GM21528 (cell line): ENCODE measurements at regions not wholly inside any gene's neighbourhood (a gene's known extent, or its start where the extent isn't known, plus 50 kb on each side); places are given as distances from the start of the nearest gene placed in this dataset.
"Not testable (repeated sequence)": the region's sequence is repeated elsewhere in the genome, so short reads cannot be mapped to it uniquely, and the experiment has no call there.

ENCODE experiments used
- ATAC-seq: cut with Tn5 transposase; IDR thresholded peaks from one replicate; pipeline ENCODE4 v1.9.1; 2021; ENCODE audit warnings: mild to moderate bottlenecking, moderate library complexity; ENCODE audit not compliant: unreplicated experiment, low FRiP score

DNA sequence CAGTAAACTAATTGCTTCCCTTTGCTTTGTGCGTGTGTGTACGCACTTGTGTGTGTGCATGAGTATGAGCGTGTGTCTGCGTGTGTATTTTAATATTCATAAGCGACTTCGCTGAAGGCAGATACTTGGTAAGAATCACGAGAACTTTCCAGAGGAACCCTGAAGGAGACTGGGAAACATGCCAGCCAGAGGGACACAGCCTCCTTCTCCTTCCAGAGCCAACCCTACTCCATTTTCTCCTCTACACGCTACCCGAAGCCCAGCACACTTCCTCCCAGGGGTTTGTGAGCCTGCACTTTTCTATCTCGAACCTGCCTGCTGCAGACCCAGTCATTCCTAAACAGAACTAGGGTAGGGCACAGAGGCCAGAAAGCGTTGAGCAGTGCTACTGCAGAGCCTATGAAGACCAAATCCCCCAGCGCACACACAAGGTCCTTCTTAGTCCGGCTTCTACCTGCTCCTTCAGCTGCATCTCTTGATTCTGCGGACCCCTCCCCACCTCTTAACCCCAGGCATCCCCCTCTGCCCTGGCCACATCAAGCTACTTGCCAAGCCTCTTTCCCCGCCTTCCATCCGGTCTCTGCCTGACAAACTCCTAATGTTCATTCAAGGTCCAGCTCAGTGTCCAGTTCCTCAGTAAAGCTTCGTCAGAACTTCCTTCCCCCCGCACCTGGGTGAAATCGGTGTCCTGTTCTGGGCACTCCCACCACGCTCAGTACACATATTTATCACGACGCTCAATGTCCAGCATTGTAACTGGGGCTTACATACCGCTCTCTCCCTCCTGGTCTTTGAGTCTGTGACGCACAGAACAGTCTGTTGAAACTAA is 191.8 kb downstream of the FAM43A start:
- ATAC-seq = no peak

DNA sequence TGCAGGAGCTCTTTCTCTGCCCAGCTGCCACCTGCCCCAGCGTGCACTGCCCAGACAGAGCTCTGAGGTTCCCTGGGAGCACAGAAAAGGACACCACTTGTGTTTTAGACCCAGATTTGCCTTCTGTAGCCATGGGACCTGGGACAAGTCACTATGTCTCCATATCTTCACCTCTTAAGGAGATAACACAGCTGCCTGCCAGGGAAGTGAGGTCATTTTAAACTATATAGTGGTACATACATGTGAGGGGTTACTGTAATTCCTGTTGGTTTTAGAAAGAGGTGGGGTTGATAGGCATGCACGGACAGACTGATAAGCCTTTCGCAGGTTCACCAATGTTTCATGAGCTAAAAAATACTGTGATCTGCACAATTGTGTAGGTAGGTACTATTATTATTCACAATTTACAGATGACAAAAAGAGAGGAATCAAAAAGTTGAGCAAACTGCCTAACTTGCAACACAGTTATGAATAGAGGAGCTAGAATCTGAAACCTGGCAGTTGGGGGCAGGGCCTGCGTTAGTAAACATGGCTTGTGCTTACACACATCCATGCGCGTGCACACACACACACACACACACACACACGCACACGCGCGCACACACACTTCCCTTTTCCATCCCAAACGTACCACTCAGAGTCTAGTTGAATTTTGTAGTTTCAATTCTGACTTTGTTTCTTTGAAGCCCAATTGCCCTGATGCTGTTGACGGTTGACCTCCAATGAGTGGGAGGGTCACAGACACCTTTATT is 193.6 kb downstream of the FAM43A start:
- ATAC-seq = no peak

DNA sequence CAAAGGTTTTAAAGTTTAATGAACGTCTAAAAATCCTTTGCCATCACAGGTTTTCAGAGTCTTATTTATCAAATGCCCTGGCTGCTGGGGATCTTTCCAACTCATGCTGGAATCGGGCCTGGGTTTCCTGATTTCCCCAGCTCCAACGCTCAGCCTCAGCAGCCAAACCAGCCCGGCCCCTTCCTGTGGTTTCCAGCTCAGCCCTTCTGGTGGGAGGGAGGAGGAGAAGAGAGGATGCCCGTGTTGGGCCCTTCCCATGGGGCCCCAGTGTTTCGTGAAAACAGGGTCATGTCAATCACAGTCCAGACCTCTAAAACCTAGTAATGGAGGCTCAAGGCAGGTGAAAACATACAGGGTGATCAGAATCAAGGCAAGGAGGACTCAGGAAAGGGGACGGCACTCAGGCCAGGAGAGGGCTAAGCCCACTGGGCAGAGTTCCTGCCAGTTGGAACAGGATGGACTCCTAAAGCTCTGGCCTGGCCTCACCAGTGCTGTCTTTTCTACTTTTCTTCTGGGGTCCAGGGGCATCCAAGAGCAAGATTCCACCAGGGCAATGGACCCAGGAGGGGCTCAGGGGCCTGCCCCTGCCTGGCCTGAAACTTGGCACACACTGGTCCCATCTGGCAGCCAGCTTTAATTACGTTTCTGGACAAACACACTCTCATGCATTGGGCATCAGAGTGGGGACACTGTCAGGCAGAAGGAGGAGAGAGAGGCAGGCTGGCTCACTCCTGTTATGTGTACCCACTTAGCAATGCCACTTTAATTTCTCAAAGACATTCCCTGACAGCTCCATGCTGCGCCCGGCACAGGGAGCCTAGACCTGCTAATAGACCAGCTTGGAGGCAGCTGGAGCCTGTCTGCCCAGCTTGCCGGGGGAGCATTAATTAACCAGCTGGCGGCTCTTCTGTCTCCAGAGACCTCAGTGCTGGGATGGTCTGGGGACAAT is 194.6 kb downstream of the FAM43A start:
- no peak for ATAC-seq

DNA sequence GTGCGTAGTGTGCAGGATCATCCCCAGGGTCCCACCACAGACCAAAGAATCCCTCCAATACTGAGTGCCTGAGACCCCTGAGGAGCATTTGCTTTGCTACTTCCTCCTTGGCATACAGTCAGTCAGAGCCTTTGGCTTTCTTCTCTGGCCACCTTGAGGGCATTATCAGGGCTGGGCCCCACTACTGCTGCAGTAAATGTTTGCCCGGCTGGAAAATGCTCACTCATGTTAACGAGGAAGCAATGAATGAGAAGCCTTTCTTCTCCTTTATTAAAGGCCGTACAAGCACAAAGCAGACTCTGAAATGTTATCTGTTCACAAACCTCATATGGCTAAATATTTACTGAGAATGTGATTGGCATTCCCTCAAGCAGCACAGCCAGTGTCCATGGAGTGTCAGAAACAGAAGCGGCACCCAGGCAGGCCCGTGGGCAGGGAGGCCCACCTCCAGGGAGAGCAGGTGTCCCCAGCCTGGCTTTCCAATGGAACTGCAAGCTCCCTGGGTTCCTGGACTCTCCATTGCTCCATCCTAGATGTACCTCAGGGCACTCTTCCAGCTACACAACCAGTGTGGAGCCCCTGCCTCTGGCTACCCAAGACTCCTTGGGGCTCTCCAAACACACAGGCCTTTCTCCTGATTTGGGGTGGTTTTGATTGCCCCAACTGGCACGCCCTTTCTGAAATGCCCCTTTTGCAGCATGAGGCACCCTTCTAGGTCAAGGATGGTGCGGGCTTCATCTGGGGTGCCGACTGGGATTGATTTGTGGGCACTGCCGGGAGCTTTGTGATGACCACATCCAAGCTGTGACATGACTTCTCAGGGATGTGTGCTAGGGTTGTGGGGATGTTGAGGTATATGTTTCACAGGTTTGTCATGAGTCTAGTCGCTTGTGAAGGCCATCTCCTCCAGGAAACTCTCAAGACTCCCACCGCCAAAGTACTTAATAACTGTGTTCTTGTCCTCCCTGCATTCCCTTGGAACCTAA is 195.6 kb downstream of the FAM43A start:
- no peak for ATAC-seq

DNA sequence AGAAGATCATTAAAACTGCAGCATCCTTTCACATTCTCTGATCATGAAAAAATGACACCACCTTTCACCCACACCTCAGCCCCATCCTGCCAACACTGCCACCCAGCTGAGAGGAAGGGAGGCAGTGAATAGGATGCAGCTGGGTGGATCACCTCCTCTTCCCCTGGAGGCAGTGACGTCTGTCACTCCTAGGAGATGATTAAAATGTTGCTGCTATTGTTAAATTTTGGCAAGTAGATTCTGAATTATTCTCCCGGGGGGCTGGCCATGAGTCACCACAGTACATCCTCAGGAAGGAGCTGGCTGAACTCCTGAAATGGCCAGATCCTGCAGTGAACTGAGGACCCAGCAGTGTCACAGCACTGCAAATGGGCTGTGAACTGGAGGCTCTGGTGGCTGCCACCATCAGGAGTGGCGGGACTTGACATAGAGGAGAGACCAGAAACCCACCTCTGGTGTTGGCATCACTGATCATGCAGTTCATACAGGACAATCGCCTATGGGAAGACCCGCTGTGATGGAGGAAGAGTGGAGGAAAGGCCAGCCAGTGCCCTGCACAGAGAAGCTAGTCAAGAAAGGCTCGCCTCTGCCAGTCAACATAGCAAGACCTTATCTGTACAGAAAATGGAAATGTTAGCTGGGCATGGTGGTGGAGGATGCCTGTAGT is 199.1 kb downstream of the FAM43A start:
- ATAC-seq = no peak

DNA sequence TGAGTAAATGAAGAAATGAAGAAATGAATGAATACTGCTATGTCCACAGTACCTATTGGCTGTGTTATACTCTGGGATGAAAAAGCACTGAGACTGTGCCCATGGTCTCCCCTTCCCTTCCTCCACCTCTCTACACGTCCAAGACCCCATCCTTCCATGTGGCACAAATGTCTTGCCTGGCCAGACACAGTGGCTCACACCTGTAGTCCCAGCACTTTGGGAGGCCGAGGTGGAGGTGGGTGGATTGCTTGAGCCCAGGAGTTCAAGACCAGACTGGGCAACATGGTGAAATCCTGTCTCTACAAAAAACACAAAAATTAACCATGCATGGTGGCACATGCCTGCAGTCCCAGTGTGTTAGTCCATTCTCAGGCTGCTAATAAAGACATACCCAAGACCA is 200.1 kb downstream of the FAM43A start:
- ATAC-seq = no peak

DNA sequence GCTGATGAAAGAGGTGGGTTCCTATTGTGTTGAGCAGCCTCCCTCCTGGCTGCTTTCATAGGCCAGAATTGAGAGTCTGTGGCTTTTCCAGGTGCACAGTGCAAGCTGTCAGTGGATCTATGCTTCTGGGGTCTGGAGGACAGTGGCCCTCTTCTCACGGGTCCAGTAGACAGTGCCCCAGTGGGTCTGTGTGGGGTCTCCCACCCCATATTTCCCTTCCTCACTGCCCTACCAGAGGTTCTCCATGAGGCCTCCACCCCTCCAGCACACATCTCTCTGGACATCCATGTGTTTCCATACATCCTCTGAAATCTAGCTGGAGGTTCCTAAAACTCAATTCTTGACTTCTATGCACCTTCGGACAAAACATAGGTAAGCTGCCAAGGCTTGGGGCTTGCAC is 201.2 kb downstream of the FAM43A start:
- no peak for ATAC-seq

DNA sequence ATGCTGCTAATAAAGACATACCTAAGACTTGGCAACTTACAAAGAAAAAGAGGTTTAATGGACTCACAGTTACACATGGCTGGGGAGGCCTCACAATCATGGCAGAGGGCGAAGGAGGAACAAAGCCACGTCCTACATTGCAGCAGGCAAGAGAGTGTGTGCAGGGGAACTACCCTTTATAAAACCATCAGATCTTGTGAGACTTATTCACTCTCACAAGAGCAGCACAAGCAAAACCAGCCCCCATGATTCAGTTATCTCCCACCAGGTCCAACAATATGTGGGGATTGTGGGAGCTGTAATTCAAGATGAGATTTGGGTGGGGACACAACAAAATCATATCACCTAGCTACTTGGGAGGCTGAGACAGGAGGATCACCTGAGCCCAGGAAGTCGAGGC is 202.4 kb downstream of the FAM43A start:
- ATAC-seq = not testable (repeated sequence)

DNA sequence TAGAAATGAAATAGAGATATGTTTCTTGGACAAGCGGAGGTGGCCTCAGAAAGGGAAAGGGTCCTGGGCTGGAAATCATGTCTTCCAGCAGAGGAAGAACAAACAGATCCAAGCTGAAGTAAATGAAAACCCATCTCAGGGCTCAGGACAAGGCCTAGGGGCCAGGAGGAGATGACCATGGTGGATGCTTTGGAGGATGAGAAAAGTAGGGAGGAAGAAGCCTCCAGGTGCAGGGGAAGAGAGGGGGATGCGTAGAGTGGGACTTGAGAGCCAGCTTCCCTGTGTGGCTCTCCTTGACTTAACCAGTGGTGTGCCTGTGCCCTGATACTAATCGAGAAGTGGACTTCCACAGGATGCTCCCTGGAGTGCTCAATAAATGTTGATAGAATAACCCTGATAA is 203.2 kb downstream of the FAM43A start:
- ATAC-seq = no peak

DNA sequence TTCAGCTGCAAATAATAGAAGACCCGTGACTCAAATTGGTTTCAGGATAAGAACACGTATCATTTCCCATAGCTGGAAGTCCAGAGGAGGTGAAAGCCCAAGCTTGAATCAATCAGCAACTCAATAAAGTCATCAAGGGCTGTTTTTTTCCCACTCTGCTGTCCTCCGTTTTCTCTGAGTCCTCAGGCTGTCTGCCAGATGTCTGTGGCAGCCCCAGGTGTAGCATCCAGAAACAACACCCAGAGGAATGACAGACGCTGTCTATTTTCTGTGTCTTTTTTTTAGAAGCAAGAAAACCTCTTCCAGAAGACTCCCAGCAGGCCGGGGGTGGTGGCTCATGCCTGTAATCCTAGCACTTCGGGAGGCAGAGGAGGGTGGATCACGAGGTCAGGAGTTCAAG is 204.4 kb downstream of the FAM43A start:
- no peak for ATAC-seq

DNA sequence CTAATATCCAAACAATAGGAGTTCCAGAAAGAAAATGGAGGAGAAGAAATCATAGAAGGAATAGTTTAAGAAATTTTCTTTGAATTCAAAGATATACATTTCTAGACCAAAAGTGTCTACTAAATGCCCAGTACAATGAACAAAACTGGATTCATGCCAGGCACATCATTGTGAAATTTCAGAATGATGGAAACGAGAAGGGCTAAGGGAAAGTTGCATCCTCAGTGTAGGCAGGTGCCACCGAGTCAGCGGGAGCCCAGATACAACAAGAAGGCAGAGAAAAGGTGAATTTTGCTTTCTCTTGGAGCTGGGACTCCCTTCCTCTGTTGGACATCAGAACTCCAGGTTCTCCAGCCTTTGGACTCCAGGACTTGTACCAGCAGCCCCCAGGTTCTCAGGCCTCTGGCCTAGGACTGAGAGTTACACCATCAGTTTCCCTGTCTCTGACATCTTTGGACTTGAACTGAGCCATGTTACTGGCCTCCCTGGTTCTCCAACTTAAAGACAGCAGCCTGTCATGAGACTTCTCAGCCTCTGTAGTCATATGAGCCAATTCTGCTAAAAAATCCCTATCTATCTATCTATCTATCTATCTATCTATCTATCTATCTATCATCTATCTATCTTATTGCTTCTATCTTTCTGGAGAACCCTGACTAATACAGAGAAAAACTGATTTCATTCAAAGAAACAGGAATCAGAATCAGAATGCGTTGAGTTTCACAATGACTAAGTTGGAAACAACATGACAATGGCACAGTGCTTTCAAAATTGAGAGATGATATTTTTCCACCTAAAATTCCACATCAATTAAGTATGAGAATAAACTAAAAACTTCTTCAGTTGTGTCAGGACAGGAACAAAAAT is 207.7 kb downstream of the FAM43A start:
- no peak for ATAC-seq

DNA sequence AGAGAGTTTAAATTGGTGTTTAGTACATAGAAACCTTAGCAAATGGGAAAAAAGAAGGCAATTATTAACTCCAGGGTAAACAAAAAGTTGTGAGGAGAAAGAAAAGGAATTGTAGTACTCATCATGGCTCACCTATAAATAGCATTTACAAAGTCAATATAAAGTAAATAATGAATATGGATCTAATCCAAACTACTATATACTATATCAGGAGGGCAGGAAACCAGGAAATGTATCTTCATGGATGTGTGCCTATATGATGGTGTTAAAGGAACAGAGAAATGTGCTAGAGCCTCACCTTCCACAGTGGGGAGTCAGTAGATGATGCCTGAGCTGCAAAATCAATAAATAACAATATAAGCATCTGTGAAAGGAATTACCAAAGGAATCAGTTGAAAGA is 208.9 kb downstream of the FAM43A start:
- ATAC-seq = no peak

DNA sequence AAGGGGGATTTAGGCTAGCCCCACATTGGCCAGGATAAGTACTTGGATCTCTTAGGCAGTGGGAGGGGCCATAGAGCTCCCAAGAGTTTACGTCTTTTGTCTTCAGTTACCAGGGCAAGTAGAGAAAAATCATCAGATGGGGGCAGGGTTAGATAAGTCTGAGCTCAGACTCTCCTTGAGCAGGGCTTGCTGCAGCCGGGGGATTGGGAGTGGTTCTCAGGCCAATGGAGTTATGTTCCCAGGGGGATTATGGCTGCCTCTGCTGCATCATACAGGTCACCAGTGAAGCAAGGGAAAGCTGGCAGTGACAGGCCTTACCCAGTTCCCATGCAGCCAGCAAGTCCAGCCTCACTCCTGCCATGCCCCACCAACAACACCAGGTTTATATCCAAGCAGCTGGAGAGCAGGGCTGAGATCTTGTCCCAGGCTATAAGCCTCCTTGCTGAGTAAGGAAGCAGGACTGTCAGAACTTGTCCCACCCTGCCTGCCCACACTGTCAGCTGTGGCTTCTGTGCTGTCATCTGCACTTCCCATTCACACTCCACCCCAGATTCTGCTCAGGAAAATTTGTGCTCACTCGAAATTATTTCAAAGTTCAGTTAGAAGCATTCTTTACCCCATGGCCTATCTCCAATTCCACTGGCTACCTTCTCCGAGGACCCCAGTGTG is 215.3 kb downstream of the FAM43A start:
- no peak for ATAC-seq

DNA sequence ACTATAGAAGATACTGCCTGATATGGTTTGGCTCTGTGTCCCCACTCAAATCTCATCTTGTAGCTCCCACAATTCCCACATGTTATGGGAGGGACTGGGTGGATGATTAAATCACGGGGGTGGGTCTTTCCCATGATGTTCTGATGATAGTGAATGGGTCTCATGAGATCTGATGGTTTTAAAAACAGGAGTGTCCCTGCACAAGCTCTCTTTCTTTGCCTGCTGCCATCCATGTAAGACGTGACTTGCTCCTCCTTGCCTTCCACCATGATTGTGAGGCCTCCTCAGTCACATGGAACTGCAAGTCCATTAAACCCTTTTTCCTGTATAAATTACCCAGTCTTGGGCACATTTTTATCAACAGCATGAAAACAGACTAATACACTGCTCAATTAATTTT is 217.8 kb downstream of the FAM43A start:
- not testable (repeated sequence) for ATAC-seq

DNA sequence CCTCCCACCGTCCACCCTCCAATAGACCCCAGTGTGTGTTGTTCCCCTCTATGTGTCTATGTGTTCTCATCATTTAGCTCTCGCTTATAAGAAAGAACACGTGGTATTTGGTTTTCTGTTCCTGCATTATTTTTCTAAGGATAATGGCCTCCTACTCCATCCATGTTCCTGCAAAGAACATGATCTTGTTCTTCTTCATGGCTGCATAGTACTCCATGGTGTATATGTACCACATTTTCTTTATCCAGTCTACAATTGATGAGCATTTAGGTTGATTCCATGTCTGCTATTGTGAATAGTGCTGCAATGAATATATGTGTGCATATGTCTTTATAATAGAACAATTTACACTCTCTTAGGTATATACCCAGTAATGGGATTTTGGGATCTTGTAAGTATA is 219.3 kb downstream of the FAM43A start:
- ATAC-seq = not testable (repeated sequence)

DNA sequence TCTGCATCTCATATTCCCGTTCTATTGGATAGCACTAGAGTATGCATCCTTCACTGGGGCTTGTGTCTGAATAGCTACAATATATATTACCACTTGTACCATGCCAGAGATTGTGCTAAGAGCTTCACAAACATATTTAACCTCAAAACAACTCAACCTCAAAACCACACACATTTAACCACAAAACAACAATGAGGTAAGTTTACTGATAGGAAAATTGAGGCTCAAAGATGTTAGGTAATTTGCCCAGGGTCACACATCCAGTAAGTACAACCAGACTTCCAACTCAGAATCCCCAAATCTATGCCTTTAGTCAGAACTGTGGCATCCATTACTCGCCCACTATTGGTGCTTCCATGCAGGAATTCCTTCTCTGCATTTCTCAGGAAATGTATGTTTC is 220.0 kb downstream of the FAM43A start:
- ATAC-seq = no peak

DNA sequence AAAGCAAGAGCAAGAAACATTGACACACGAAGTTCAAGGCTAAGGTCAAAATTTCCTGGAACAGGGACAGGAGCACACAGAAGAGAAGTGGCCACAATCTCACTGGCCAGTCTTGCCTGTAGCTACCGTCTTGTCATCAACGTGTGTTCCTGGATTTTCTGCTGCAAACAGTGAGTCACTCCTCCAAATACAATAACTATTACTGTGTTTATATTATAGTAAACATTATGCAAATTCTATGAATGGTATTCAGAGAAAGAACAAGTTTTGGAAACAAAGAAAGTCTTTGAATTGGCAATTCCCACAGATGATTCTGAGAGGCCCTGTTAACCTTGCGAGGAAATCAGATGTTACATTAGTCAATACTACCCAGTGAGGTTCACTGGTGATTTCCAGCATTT is 220.5 kb downstream of the FAM43A start:
- ATAC-seq = no peak
